GM12865 (cell line): ENCODE measurements at regions not wholly inside any gene's neighbourhood (a gene's known extent, or its start where the extent isn't known, plus 50 kb on each side); places are given as distances from the start of the nearest gene placed in this dataset.

ENCODE experiments used
- DNase-seq: peaks from one replicate; pipeline ENCODE4 v3.0.0; 2010; ENCODE audit warnings: low read depth
- H3K4me3 ChIP-seq: 2 replicates; pipeline ENCODE4 v1.5.1; 2011; ENCODE audit warnings: mild to moderate bottlenecking, low read depth, low read length, control low read depth
- CTCF ChIP-seq: IDR thresholded peaks from 2 replicates; pipeline ENCODE4 v1.5.1; 2011; ENCODE audit warnings: low read length, control low read depth, low read depth, inconsistent platforms; ENCODE audit not compliant: insufficient read depth; ENCODE audit errors: missing control alignments

GRCh38 chr9:82354279-82354659 lies 365.7 kb downstream of the SPATA31D1 start:
- no peak overlapping the region for H3K4me3 ChIP-seq
- no peak for TF ChIP-seq CTCF
- DNase-seq = no peak

GRCh38 chr9:82356131-82356530 lies 367.6 kb downstream of the SPATA31D1 start:
- H3K4me3 ChIP-seq = no peak overlapping the region
- DNase-seq = no peak
- no peak for TF ChIP-seq CTCF

- DNase-seq = no peak
- H3K4me3 ChIP-seq = no peak overlapping the region
- TF ChIP-seq CTCF = no peak
Measured at GRCh38 chr9:82356871-82357270, 368.3 kb downstream of the SPATA31D1 start.

- no peak for DNase-seq
- TF ChIP-seq CTCF = no peak
- H3K4me3 ChIP-seq = no peak overlapping the region
Measured at GRCh38 chr9:82363198-82363597, 374.6 kb downstream of the SPATA31D1 start.

- DNase-seq = no peak
- no peak for TF ChIP-seq CTCF
- no peak overlapping the region for H3K4me3 ChIP-seq
Measured at GRCh38 chr9:82363682-82364081, 375.1 kb downstream of the SPATA31D1 start.

- DNase-seq = no peak
- no peak for TF ChIP-seq CTCF
- no peak overlapping the region for H3K4me3 ChIP-seq
Measured at GRCh38 chr9:82367016-82367415, 378.4 kb downstream of the SPATA31D1 start.

- no peak for DNase-seq
- no peak for TF ChIP-seq CTCF
- no peak overlapping the region for H3K4me3 ChIP-seq
Measured at GRCh38 chr9:82367929-82368328, 379.4 kb downstream of the SPATA31D1 start.
